NCI-H187 treated with DMSO at 0.1 percent for 48 hours (cell line): ENCODE measurements at regions not wholly inside any gene's neighbourhood (a gene's known extent, or its start where the extent isn't known, plus 50 kb on each side); places are given as distances from the start of the nearest gene placed in this dataset.
"Not testable (repeated sequence)": the region's sequence is repeated elsewhere in the genome, so short reads cannot be mapped to it uniquely, and the experiment has no call there.

Experiments
- DNase-seq: peaks from one replicate; lab custom pipeline; 2025; lab: John Stamatoyannopoulos, UW

- no peak for DNase-seq
Observed at GRCh38 chr3:101996832-101997231, 147.5 kb downstream of the NFKBIZ start.

GRCh38 chr3:101998256-101998926 lies 149.1 kb downstream of the NFKBIZ start:
- DNase-seq, result no peak

GRCh38 chr3:101999177-101999779 lies 150.0 kb downstream of the NFKBIZ start:
- no peak for DNase-seq

- DNase-seq, result no peak
Observed at GRCh38 chr3:102000620-102001209, 151.4 kb downstream of the NFKBIZ start.

GRCh38 chr3:102002056-102002455 lies 152.7 kb downstream of the NFKBIZ start:
- DNase-seq, result no peak

GRCh38 chr3:102004561-102004960 lies 155.2 kb downstream of the NFKBIZ start:
- no peak for DNase-seq

- DNase-seq, result no peak
Observed at GRCh38 chr3:102005551-102005950, 156.2 kb downstream of the NFKBIZ start.

GRCh38 chr3:102006812-102007485 lies 157.6 kb downstream of the NFKBIZ start:
- DNase-seq, result no peak

- DNase-seq, result not testable (repeated sequence)
Observed at GRCh38 chr3:102008436-102008835, 159.1 kb downstream of the NFKBIZ start.

GRCh38 chr3:102016417-102016816 lies 167.1 kb downstream of the NFKBIZ start:
- DNase-seq, result no peak

GRCh38 chr3:102017784-102018183 lies 168.5 kb downstream of the NFKBIZ start:
- no peak for DNase-seq

- DNase-seq, result no peak
Observed at GRCh38 chr3:102018551-102018950, 169.2 kb downstream of the NFKBIZ start.

GRCh38 chr3:102020735-102021134 lies 171.4 kb downstream of the NFKBIZ start:
- no peak for DNase-seq

- no peak for DNase-seq
Observed at GRCh38 chr3:102024270-102024904, 175.1 kb downstream of the NFKBIZ start.

- DNase-seq, result no peak
Observed at GRCh38 chr3:102025606-102026270, 176.4 kb downstream of the NFKBIZ start.

GRCh38 chr3:102026656-102027055 lies 177.3 kb downstream of the NFKBIZ start:
- DNase-seq, result no peak

GRCh38 chr3:102030661-102031060 lies 181.3 kb downstream of the NFKBIZ start:
- no peak for DNase-seq

GRCh38 chr3:102031834-102032233 lies 182.5 kb downstream of the NFKBIZ start:
- no peak for DNase-seq

GRCh38 chr3:102032491-102033383 lies 183.4 kb downstream of the NFKBIZ start:
- no peak for DNase-seq

- no peak for DNase-seq
Observed at GRCh38 chr3:102034639-102035451, 185.5 kb downstream of the NFKBIZ start.
